Effector CD4-positive, alpha-beta T cell (primary cell): ENCODE measurements at regions not wholly inside any gene's neighbourhood (a gene's known extent, or its start where the extent isn't known, plus 50 kb on each side); places are given as distances from the start of the nearest gene placed in this dataset.
"Not testable (repeated sequence)": the region's sequence is repeated elsewhere in the genome, so short reads cannot be mapped to it uniquely, and the experiment has no call there.

ENCODE experiments used
- DNase-seq: peaks from one replicate; pipeline ENCODE4 v3.0.0-alpha.2; 2020

DNA sequence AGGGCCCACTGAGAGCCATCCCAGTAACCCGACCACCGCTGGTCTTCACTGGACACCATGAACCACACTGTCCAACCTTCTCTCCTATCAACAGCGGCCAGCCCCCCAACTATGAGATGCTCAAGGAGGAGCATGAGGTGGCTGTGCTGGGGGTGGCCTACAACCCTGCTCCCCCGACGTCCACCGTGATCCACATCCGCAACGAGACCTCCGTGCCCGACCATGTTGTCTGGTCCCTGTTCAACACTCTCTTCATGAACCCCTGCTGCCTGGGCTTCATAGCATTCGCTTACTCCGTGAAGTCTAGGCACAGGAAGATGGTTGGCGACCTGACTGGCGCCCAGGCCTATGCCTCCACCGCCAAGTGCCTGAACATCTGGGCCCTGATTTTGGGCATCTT is 423.8 kb upstream of the EPHA5 start:
- DNase-seq = no peak

DNA sequence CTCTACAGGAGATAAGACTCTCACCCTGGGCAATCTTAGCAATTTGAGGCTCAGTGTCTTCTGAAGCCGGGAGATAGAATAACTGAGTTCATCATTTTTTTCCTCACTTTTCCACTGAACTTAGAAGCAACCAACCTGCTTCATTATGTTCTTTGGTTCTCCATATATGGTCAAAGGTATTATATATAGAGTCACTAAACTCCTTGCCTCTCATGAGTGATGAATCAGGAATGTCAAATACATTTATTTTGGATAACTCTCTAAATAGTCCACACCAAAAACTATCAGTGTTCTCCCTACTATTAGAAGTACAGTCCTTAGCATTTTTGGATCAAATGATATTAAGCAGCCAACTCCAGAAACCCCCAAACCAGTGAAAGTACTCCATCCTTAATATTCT is 421.5 kb upstream of the EPHA5 start:
- DNase-seq = no peak

DNA sequence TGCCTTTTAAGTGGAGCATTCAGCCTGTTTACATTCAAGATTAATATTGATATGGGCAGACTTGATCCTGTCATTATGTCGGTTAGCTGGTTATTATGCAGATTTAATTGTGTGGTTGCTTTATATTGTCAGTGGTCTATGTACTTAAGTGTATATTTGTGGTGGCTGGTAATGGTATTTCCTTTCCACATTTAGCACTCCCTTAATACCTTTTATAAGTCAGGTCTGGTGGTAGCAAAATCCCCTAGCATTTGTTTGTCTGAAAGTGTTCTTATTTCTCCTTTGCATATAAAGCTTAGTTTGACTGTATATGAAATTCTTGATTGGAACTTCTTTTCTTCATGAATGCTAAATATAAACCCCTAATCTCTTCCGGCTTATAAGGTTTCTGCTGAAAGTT is 403.7 kb upstream of the EPHA5 start:
- DNase-seq = no peak

DNA sequence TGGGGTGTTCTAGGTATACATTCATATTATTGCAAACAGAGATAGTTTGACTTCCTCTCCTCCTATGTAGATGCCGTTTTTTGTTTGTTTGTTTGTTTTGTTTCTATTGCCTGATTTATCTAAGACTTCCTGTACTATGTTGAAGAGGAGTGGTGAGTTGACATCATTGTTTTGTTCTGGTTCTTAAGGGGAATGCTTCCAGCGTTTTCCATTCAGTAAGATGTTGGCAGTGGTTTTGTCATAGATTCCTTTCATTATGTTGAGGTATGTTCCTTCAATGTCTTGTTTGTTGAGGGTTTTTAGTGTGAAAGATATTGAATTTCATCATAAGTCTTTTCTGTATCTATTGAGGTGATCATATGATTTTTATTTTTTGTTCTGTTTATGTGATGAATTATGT is 401.6 kb upstream of the EPHA5 start:
- DNase-seq = no peak

DNA sequence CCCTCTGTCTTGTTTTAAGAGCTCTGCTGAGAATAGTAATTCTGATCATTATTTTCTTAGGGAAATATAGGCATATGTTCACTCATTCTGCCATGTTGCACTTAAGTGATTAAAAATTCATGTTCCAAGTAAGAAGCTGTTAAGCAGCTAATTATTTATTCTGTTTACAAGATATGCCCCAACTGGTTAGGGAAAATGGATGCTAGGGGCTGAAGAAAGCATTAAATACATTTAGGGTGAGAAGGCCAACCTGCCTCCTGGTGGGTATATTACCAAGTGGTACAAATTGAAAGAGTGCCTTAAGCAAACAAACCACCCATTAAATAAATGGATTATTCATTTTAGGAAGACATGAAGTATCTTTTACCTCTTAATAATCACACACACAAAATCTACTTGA is 392.6 kb upstream of the EPHA5 start:
- no peak for DNase-seq

DNA sequence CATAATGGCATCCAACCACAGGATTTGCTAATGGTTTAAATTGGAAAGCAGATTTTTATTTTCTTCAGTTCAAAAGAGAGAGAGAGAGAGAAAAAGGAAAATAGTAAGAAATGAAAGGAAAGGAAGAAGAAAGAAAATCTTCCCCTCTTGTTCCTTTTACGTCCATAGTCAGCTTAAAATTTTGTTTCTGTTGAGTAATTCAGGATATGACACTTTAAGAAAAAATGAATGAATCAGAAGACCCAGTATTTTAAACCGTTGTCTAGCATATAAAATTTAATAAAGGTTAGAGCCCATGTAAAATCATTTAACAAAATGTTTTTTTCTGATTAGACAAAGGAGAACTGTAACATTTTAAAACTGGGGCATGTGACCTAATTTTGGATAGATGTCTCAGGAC is 391.8 kb upstream of the EPHA5 start:
- no peak for DNase-seq

DNA sequence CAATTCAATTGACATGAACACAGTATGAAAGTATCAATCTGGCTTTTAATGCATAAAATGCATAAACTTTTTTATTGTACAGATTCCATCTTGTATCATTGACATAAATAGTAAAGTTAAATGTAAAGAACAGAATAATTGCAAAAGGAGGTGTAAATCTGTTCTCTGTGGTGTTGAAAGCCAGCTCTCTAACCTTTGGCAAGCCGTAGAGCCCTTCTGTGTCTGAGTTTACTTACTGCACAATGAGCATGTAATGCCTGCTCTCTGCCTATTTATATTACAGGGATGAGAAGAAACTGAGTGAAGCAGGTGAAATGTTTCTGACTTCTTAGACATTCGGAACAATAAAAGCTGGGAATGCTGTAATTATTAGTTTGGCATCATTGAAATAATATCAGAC is 389.3 kb upstream of the EPHA5 start:
- DNase-seq = no peak

DNA sequence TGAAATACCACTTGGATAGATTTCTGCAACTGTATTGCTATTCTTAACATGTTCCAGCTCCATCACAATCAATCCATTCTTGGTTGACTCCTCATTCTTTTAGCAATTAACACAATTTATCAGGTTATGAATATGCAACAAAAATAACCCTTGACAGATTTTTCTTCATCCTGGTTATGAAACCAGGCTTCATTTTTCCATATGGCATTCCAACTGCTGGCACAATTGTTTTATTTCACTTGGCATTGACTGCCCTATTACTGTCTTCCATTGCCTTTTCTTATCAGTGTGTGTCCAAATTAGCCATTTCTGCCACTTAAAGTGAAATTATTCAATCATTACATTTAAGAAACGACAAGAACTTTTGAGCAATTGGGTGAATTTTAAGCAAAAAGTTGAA is 388.8 kb upstream of the EPHA5 start:
- no peak for DNase-seq

DNA sequence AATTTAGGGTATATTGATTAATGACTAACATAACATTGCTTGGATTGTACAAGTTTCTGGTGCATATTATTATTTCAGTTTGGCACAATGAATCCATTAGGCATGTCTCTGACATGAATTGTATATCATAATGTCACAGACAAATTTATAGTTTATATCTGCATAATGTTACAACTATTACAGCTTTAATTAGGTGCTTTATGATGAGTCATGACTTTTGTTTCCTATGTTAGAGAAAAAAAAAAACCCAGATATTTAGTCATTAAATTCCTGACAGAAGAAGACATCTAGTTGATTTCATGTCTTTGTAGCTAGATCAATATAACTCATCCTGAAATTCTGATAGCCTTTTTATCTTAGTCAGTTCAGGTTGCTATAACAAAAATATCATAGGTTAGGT is 385.7 kb upstream of the EPHA5 start:
- no peak for DNase-seq

DNA sequence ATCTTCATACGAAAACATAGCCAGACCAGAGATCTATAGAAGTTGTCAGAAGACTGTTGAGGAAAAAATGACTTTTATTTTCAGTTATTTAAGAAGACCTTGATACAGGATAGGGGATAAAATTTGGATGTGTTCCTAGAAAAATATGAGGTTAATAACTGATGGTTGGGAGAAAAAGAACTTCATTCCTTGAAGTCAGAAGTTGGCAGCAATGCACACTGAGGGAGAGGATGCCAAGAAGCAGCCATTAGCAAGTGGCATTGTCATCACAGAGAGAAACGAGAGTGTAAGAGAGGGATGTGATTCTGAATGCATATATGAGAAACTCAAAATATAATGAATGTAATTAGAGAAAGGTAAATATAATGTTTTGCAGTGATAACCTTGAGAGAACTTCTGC is 382.1 kb upstream of the EPHA5 start:
- DNase-seq = no peak

DNA sequence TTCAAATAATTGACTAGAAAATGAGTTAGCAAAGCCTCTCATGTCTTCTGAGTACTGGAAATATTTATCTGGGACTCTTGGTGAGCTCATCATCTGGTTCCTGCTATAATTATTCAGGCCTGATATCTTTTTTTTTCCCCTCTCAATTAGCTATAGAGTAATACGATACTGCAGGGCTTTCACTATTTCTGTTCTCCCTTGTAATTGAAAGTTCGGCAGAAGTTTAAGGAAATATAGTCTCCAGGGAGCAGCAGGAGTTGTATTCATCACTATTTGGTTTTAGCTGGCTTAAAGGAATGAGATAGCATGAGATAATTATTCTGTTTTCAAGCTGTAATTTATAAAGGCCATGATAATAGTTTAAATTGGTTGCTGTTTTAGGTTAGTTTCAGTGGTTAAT is 378.6 kb upstream of the EPHA5 start:
- no peak for DNase-seq

DNA sequence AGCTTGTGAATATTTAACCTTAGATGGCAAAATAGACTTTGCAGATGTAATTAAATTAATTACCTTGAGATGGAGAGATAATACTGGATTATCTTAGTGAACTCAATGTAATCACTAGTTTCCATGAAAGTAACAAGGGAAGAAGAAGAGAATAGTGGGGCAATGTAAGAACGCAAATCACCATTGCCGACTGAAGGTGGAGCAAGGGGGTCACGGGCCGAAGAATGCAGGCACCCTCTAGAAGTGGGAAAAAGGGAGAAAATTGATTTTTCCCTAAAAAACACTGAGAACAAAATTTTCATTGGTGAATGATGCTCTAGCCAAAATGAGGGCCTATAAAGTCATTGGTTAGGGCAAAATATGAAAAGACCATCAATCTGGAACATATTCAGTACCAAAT is 375.6 kb upstream of the EPHA5 start:
- DNase-seq = no peak

DNA sequence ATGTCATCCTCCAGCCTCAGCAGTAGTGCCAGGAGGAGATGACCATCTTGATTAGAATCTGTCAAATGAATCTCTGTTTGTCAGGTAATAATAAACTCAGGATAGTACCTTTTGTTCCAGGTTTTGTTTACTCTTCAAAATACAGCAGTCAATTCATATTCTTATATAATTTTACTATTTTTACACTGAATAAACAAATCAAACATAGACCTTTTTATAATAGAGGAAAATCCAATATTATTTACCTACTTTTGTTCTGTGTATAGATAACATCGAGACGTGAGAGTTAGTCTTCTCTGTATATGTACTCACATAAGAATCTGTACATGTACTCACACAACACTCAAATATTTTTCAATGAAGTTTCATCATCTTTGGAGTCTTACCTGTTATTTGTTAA is 365.4 kb upstream of the EPHA5 start:
- DNase-seq = no peak

DNA sequence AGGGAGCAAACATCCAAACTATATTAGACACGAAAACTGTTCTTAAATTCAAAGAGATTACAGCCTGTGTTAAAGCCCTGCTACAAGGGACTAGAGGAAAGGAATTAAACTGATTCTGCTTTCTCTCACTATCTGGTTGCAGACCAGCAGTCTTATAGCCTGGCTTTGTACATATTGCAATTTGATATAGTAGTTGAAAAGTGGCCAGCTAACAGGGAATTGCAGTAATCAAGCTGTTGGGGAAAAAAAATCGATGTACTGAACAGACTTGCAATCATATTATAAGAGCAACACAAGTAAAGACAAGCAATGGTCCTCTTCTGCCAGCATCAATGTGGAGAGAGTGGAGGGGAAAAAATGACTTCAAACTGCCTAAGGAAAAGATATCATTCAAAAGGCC is 364.4 kb upstream of the EPHA5 start:
- DNase-seq = no peak

DNA sequence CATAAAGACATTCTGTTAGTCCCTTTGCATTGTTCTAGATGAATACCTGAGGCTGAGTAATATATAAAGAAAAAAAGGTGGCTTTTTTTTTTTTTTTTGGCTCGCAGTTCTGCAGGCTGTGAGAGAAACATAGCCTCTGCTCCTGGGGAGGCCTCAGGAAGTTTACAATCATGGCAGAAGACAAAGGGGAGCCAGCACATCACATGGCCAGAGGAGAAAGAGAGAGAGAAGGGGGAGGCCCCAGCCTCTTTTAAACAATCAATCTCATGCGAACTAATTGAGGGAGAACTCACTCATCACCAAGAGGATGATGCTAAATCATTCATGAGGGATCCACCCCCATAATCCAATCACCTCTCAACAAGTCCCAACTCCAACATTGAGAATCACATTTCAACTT is 364.0 kb upstream of the EPHA5 start:
- no peak for DNase-seq

DNA sequence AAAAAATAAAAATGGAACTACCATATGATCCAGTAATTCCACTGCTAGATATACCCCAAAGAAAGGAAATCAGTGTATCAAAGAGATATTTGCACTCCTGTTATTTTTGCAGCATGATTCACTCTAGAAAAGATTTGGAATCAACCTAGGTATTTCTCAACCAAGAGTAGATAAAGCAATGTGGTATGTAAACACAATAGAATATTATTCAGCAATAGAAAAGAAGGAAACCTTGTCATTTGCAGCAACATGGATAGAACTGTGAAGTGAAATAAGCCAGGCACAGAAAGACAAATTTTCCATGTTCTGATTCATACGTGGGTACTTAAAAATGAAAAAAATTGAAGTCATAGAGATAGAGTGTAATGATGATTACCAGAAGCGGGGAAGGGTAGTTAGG is 362.3 kb upstream of the EPHA5 start:
- no peak for DNase-seq

DNA sequence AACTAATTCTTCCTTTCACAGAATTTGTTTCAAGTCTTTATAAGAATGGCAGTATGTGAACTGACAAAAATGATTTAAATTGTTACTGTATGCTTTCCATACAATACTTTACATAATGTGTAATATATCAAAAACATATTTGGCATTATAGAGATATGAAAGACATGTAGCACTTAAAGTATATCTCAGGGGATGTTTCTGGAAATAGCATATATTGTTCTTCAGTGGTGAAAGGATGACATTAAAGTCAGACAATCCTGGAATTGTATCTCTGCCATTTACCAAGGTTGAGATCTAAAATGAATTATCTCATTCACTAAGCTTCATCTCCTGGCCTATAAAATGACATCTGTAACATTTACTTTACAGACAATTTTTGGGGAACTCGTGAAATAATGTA is 358.4 kb upstream of the EPHA5 start:
- DNase-seq = no peak

DNA sequence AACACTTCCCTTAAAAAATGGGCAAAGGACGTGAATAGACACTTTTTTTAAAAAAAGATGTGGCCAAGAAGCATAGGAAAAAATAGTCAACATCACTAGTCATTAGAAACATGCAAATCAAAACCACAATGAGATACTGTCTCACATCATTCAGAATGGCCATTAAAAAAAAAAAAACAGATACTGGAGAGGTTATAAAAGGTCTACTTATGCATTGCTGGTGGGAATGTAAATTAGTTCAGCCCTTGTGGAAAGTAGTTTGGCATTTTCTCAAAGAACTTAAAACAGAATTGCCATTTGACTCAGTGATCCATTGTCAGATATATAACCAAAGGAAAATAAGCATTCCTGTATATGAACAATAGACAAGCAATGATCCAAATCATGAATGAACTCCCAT is 352.8 kb upstream of the EPHA5 start:
- DNase-seq = no peak

DNA sequence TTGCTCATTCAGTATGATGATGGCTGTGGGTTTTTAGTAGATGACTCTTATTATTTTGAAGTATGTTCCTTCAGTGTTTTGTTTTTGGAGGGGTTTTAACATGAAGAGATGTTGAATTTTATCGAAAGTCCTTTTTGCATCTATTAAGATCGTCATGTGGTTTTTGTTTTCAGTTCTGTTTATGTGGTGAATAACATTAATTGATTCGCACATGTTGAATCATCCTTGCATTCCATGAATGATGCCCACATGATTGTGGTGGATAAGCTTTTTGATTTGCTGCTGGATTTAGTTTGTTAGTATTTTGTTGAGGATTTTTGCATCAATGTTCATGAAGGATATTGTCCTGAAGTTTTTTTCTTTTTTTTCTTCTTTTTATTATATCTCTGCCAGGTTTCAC is 347.4 kb upstream of the EPHA5 start:
- no peak for DNase-seq

DNA sequence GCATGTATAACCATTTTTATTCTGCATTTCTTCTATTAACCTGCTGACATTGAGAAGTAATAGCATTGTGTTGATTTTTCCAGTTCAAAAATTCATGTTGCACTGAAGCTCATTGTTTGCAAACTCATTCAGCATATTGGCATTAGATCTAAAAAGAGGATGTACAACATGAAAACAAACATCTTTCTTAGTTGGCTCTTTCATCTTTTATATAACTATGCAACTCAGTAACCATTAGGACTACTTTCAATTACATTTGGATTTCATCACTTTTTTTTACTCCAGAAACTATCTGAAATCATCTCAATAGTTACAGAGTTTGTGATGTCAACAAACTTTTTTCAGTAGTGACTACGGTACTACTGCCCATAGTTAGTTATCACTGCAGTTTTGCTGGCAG is 346.0 kb upstream of the EPHA5 start:
- no peak for DNase-seq

DNA sequence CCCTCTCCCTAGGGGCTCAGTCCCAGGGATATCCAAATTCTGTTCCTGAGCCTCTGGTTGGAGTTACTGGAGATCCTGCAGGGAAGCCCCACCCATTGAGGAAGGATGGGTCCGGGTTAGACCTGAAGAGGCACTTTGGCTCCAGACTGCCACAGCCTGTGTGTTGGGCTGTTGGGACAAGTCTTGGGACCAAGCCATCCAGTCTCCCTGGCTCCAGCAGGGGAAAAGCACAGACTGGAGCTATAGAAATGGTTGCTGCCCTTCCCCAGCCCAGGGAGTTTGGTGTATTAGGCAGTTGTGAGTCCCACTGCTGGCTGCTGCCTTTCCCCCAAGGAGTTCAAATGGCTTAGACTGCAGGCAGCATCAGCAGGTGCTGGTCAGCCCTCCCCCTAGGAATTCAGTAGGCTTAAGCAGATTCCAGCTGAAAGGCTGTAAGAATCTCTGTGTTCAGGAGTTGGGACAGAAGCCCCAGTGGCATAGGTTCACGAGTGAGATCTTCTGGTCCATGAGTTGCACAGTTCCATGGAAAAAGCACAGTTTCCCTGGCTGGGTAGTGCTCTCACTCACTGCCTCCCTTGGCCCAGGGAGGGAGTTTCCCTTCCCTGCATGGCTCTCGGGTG is 344.0 kb upstream of the EPHA5 start:
- DNase-seq = no peak

DNA sequence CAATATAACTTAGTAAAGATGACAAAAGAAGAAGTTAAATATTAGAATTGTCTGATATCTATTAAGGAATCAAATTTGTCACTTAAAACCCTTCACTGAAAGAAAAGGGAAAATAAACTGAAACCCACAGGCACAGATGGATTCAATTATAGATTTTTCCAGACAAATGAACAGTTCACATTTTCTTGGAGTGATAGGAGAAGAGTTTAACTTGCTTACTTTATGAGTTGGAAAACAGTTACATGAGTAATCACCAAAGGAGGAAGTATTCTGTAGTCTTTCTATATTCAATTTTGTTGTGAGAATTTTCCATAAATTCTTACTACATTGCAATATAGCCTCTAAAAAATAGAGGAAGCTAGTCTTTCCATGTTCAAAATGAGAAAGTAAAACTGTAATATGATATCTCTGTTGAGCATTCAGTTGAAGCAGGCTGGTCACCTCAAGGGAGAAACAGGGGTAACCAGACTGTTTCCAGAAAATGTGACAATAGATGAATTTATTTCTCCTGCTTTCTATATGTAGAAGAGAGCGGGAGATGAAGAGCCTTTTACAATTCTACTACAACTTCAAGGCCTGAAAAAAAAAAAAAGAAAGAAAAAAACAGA is 330.3 kb upstream of the EPHA5 start:
- DNase-seq = no peak

DNA sequence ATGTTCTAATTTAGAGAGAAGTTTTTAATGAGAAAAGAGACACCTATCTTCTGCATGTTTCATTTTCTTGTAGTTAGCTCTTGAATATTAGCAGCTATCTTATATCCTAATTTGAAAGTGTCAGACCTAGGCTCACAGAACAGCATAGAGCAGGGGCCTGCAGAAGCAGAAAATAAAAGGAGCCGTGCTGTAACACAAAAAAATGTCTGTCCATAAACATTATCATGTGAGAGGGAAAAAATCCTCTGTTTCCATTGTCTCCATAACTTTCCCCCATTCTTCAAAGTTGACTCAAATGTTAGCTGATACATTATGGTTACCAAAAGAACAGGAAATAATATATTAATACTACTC is 329.2 kb upstream of the EPHA5 start:
- DNase-seq = no peak

DNA sequence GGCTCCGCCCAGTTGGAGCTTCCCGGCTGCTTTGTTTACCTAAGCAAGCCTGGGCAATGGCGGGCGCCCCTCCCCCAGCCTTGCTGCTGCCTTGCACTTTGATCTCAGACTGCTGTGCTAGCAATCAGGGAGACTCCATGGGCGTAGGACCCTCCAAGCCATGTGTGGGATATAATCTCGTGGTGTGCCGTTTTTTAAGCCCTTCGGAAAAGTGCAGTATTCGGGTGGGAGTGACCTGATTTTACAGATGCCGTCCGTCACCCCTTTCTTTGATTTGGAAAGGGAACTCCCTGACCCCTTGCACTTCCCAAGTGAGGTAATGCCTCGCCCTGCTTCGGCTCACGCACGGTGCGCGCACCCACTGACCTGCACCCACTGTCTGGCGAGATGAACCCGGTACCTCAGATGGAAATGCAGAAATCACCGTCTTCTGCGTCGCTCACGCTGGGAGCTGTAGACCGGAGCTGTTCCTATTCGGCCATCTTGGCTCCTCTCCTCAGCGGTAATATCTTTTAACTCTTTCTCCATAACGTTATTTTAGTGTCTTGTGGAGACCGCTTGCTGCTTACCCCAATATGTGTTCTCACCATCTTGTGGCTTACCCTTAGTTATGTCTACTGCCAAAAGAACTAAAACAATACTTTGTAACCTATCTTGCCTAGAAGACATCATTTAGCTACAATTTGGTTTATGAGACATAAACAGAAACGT is 328.7 kb upstream of the EPHA5 start:
- not testable (repeated sequence) for DNase-seq

DNA sequence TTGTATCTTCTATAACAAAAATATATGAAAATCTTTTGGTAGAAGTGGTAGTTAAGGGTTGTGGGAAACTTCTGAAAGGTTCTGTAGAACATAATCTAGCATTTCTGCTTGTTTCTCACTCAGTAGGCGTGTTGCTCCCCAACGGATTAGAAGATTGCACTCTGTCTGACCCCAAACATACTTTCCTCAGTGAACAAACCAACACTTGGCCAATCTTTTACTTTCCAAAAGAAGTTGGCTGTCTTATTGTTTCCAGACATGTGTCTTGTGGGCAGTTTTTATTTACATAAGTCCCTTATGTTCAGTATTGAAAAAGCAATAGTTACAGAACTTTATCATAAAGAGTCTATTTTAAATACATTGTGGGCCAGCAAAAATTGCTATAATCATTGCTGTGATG is 312.8 kb upstream of the EPHA5 start:
- no peak for DNase-seq
